Epithelial cell of proximal tubule (primary cell): ENCODE measurements at regions not wholly inside any gene's neighbourhood (a gene's known extent, or its start where the extent isn't known, plus 50 kb on each side); places are given as distances from the start of the nearest gene placed in this dataset.
"Not testable (repeated sequence)": the region's sequence is repeated elsewhere in the genome, so short reads cannot be mapped to it uniquely, and the experiment has no call there.

ENCODE experiments used
- DNase-seq: peaks from one replicate; pipeline ENCODE4 v3.0.0-alpha.2; 2011; ENCODE audit warnings: low read depth
- H3K4me3 ChIP-seq: 2 replicates; pipeline ENCODE4 v1.5.1; 2011; ENCODE audit warnings: low read depth, mild to moderate bottlenecking, low read length
- CTCF ChIP-seq: conservative IDR thresholded peaks from 2 replicates; pipeline ENCODE4 v1.5.1; 2012; ENCODE audit warnings: low read depth, mild to moderate bottlenecking, low read length

DNA sequence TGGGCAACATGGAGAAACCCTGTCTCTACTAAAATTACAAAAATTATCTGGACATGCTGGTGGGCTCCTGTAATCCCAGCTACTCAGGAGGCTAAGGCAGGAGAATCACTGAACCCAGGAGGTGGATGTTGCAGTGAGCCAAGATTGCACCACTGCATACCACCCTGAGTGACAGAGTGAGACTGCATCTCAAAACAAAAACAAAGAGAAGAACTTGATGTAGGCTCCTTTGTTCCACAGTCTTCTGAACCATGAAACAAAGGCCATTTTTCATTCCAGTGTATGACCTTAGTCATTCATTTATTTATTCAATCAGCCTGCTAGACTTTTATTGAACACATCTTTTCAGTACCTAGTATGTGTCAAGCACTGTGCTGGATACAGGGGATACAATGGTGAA lies 369.6 kb downstream of the FAT3 start:
- DNase-seq, result peak; percentile 39
- no peak for TF ChIP-seq CTCF
- no peak overlapping the region for H3K4me3 ChIP-seq

DNA sequence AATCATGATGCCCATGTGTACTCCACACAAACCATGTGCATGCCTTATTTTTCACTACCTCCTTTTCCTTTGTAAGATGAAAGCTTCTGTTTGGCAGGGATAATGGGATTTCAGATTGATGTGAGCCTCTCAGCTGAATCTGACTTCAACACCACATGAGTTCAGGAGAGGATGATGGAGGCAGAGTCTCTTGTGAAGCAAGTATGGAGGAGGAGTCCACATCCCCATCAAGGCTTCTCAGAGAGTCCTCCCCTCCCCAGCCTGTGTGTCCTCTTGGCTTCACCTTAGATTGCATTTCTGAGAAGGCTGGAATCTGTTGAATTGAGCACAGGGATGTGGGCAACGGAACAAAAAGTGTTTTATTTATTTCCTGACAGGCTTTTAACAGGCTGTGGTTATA lies 370.4 kb downstream of the FAT3 start:
- no peak for DNase-seq
- H3K4me3 ChIP-seq, result no peak overlapping the region
- no peak for TF ChIP-seq CTCF

DNA sequence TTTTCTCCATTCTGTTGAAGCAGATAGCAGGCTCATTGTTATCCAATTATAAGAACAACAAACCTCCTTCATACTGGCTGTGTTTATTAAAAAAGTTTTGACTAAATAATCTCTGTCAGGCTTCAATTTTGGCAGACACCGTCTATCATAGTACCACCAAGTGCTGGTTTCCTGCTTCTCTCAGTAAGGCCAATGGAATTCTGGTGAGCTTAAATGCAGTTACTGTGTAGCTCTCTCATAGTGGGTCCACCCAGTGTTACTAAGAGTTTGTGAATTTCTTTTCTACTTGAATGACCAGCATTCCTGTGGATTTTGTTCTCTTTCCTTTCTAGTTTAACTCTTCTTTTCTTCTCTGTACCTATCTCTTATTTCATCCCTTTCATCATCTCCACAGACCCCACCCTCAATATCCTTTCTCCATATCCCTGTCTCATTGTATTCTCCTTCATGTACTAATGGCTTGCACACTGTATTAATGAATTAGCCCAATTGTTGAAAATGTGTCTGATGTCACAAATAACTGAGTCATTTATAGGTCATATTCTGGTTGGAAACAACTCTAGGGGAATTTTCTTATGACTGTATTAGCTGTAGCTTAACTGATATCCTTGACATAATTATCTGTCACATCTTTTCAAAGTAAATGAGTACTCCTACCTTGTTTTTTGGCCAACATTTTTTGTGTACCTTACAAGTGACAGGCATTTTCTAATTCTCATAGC lies 372.1 kb downstream of the FAT3 start:
- TF ChIP-seq CTCF, result no peak
- H3K4me3 ChIP-seq, result no peak overlapping the region
- peak; percentile 46 for DNase-seq

DNA sequence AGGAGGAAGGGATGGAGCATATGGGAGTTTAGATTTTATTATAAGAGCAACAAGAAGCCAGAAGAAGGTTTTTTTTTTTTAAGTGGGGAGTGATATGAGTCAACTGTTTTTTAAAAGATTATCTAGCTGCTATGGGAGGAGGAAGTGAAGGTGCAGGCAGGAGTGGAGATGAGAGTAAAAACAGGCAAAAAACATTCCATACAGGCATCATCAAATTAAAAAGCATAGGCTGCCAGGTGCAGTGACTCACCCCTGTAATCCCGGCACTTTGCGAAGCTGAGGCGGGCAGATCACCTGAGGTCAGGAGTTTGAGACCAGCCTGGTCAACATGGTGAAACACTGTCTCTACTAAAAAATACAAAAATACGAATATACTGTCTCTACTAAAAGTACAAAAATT lies 368.4 kb upstream of the MTNR1B start:
- H3K4me3 ChIP-seq, result no peak overlapping the region
- no peak for DNase-seq
- no peak for TF ChIP-seq CTCF

GRCh38 chr11:92605667-92606066 lies 363.8 kb upstream of the MTNR1B start:
- TF ChIP-seq CTCF, result no peak
- no peak for DNase-seq
- no peak overlapping the region for H3K4me3 ChIP-seq

GRCh38 chr11:92607969-92608722 lies 361.3 kb upstream of the MTNR1B start:
- TF ChIP-seq CTCF, result no peak
- no peak for DNase-seq
- H3K4me3 ChIP-seq, result no peak overlapping the region

GRCh38 chr11:92611157-92611556 lies 358.3 kb upstream of the MTNR1B start:
- TF ChIP-seq CTCF, result no peak
- H3K4me3 ChIP-seq, result no peak overlapping the region
- DNase-seq, result no peak

DNA sequence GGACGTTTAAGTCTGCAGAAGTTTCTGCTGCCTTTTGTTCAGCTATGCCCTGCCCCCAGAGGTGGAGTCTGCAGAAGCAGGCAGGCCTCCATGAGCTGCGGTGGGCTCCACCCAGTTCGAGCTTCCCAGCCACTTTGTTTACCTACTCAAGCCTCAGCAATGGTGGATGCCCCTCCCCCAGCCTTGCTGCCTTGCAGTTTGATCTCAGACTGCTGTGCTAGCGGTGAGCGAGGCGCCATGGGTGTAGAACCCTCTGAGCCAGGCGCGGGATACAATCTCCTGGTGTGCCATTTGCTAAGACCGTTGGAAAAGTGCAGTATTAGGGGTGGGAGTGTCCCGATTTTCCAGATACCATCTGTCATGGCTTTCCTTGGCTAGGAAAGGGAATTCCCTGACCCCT lies 351.4 kb upstream of the MTNR1B start:
- H3K4me3 ChIP-seq, DNase-seq: not testable (repeated sequence)
